Gastrocnemius medialis (tissue), 4 donors: ENCODE measurements at regions not wholly inside any gene's neighbourhood (a gene's known extent, or its start where the extent isn't known, plus 50 kb on each side); places are given as distances from the start of the nearest gene placed in this dataset.

Experiments
- CTCF ChIP-seq, 5 experiments: fragments of 450-650 bp in 3 of 5; fragments of 200-600 bp in 2 of 5; sonication (generic) in 2 of 5; IDR thresholded peaks in 4 of 5; conservative IDR thresholded peaks in 1 of 5; 1 replicate in 4 of 5; 2 replicates in 1 of 5; pipeline ENCODE4 v1.5.1; 2016 to 2019; ENCODE audit warnings: antibody characterized with exemption in 5 of 5, mild to moderate bottlenecking in 3 of 5, moderate library complexity in 3 of 5
- POLR2A ChIP-seq, 2 donors: fragments of 450-650 bp; IDR thresholded peaks; one replicate each; pipeline ENCODE4 v1.6.1; 2017; ENCODE audit warnings: antibody characterized with exemption in 2 of 2, mild to moderate bottlenecking in 2 of 2, moderate library complexity in 2 of 2

DNA sequence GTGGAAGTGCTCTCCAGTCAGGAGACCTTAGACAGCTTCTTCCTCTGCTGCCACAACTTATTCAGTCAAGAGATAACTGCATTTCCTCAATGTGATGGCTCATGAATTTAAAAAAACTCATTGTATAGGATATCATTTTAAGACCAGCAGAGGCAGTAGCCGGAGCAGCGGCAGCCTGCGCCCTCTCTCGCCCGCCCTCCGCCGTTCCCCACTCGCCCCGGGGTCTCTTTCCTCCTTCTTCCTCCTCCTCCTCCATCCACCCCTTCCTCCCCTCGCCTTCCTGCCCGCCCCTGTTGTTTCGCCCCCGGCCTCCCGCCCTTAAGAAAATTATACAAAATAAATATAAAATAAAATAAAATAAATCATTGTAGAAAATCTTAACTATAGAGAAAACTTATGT, 687.6 kb downstream of the FLRT2 start:
- no peak for TF ChIP-seq CTCF (IDR thresholded peaks at IDR 0.05 in 4 of 5, conservative IDR thresholded peaks at IDR 0.05 in 1 of 5)
- TF ChIP-seq POLR2A (IDR thresholded peaks at IDR 0.05) = no peak
